Neural progenitor cell (in vitro differentiated cells): ENCODE measurements at regions not wholly inside any gene's neighbourhood (a gene's known extent, or its start where the extent isn't known, plus 50 kb on each side); places are given as distances from the start of the nearest gene placed in this dataset.

ENCODE experiments used
- DNase-seq: peaks from one replicate; pipeline ENCODE4 v3.0.0-alpha.2; 2016; ENCODE audit warnings: low spot score
- H2AFZ ChIP-seq: fragments of 200-600 bp; sonication (generic); replicated peaks from 2 replicates; pipeline ENCODE4 v1.6.1; 2016; ENCODE audit warnings: antibody characterized with exemption
- H3F3A ChIP-seq: fragments of 200-600 bp; sonication (generic); 2 replicates; pipeline ENCODE4 v1.6.1; 2016; ENCODE audit warnings: antibody characterized with exemption, low read depth
- H3K27ac ChIP-seq: fragments of 200-600 bp; sonication (generic); 2 replicates; pipeline ENCODE4 v1.5.1; 2016; ENCODE audit warnings: mild to moderate bottlenecking
- H3K27me3 ChIP-seq: fragments of 200-600 bp; sonication (generic); 2 replicates; pipeline ENCODE4 v1.6.1; 2016; ENCODE audit warnings: mild to moderate bottlenecking, moderate library complexity
- H3K36me3 ChIP-seq: fragments of 200-600 bp; sonication (generic); 2 replicates; pipeline ENCODE4 v1.5.1; 2016
- H3K4me1 ChIP-seq: fragments of 200-600 bp; sonication (generic); 2 replicates; pipeline ENCODE4 v1.6.1; 2016; ENCODE audit warnings: mixed run types
- H3K4me2 ChIP-seq: fragments of 200-600 bp; sonication (generic); 2 replicates; pipeline ENCODE4 v1.6.1; 2016
- H3K4me3 ChIP-seq: fragments of 200-600 bp; sonication (generic); 2 replicates; pipeline ENCODE4 v1.5.1; 2016
- H3K79me2 ChIP-seq: fragments of 200-600 bp; sonication (generic); 2 replicates; pipeline ENCODE4 v1.6.1; 2016; ENCODE audit warnings: low read depth
- H3K9ac ChIP-seq: fragments of 200-600 bp; sonication (generic); 2 replicates; pipeline ENCODE4 v1.6.1; 2016
- H3K9me3 ChIP-seq: fragments of 200-600 bp; sonication (generic); 2 replicates; pipeline ENCODE4 v1.5.1; 2016; ENCODE audit warnings: low read depth
- H4K20me1 ChIP-seq: fragments of 200-600 bp; sonication (generic); 2 replicates; pipeline ENCODE4 v1.6.1; 2016; ENCODE audit warnings: low read depth
- H3K27ac Mint-ChIP-seq: 3 replicates; pipeline ENCODE4 v1.8.0; 2021; ENCODE audit warnings: mixed read lengths
- H3K27me3 Mint-ChIP-seq: 2 replicates; pipeline ENCODE4 v1.8.0; 2022; ENCODE audit warnings: low read depth, mild to moderate bottlenecking, inconsistent platforms, moderate library complexity, mixed read lengths; ENCODE audit not compliant: insufficient read depth
- H3K36me3 Mint-ChIP-seq: 3 replicates; pipeline ENCODE4 v1.8.0; 2021; ENCODE audit warnings: mixed read lengths
- H3K4me1 Mint-ChIP-seq: 3 replicates; pipeline ENCODE4 v1.8.0; 2021; ENCODE audit warnings: mixed read lengths
- H3K4me3 Mint-ChIP-seq: 3 replicates; pipeline ENCODE4 v1.8.0; 2021; ENCODE audit warnings: mild to moderate bottlenecking, moderate library complexity, mixed read lengths
- H3K9me3 Mint-ChIP-seq: 3 replicates; pipeline ENCODE4 v1.8.0; 2020; ENCODE audit warnings: mixed read lengths
- EZH2 ChIP-seq: fragments of 200-600 bp; sonication (generic); IDR thresholded peaks from 2 replicates; pipeline ENCODE4 v1.6.1; 2017; ENCODE audit warnings: antibody characterized with exemption, mild to moderate bottlenecking, moderate library complexity
- EZH2phosphoT487 ChIP-seq: fragments of 200-600 bp; sonication (generic); IDR thresholded peaks from 2 replicates; pipeline ENCODE4 v1.6.1; 2017; ENCODE audit warnings: antibody characterized with exemption
- TF ChIP-seq, protein P1 (sequence below): fragments of 200-600 bp; sonication (generic); IDR thresholded peaks from 2 replicates; pipeline ENCODE4 v1.5.1; 2017; ENCODE audit warnings: antibody characterized with exemption, mild to moderate bottlenecking

DNA sequence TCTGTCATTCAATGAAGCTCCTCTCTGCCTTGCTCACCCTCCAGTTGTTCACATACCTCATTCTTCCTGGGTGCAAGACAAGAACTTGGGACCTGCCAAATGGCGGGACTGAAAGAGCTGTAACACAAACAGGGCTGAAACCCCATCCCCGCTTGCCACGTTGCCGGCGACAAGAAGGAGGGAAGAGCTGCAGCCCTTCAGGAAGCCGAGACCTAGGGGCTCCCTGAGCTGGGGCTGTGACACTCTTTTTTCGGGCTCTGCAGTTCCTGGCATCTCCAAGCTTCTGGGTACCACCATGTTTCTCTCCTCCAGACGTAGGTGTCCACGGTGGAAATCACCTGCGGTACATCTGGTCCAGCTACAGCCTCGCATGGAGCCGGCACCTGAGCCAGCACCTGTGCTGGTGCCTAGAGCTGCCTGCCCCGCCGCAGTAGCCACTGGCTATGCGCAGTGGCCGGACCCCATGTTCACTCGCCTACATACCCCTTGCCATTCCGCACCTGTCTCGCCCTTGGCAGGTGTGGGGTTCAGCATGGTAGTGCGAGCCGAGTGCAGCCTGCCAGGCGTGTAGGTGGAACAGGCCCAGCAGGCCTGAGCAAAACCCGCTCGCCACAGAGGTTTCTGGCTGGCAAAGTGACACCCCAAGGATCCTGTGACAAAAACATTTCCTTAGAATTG is 367.0 kb upstream of the NEGR1 start:
- Histone ChIP-seq H3K9ac (no peak overlapping the region), H2AFZ (no peak overlapping the region), H3K27ac (no peak overlapping the region), H3K4me1 (peaks cover 4% of the 10 kb centered on the region), H3K4me3 (no peak overlapping the region), H3K4me2 (no peak overlapping the region), H3F3A (no peaks in the 10 kb centered on the region), H3K9me3 (no peaks in the 10 kb centered on the region), H3K36me3 (no peaks in the 10 kb centered on the region), H4K20me1 (no peaks in the 10 kb centered on the region), H3K79me2 (no peaks in the 10 kb centered on the region), H3K27me3 (no peaks in the 10 kb centered on the region)
- Mint-ChIP-seq H3K36me3 (no peaks in the 10 kb centered on the region), H3K9me3 (no peaks in the 10 kb centered on the region), H3K27me3 (no peaks in the 10 kb centered on the region), H3K4me3 (no peak overlapping the region), H3K4me1 (no peaks in the 10 kb centered on the region), H3K27ac (no peak overlapping the region)
- TF ChIP-seq EZH2phosphoT487 (no peak), EZH2 (no peak)
- TF ChIP-seq, protein P1, sequence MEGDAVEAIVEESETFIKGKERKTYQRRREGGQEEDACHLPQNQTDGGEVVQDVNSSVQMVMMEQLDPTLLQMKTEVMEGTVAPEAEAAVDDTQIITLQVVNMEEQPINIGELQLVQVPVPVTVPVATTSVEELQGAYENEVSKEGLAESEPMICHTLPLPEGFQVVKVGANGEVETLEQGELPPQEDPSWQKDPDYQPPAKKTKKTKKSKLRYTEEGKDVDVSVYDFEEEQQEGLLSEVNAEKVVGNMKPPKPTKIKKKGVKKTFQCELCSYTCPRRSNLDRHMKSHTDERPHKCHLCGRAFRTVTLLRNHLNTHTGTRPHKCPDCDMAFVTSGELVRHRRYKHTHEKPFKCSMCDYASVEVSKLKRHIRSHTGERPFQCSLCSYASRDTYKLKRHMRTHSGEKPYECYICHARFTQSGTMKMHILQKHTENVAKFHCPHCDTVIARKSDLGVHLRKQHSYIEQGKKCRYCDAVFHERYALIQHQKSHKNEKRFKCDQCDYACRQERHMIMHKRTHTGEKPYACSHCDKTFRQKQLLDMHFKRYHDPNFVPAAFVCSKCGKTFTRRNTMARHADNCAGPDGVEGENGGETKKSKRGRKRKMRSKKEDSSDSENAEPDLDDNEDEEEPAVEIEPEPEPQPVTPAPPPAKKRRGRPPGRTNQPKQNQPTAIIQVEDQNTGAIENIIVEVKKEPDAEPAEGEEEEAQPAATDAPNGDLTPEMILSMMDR: no peak
- DNase-seq: no peak

DNA sequence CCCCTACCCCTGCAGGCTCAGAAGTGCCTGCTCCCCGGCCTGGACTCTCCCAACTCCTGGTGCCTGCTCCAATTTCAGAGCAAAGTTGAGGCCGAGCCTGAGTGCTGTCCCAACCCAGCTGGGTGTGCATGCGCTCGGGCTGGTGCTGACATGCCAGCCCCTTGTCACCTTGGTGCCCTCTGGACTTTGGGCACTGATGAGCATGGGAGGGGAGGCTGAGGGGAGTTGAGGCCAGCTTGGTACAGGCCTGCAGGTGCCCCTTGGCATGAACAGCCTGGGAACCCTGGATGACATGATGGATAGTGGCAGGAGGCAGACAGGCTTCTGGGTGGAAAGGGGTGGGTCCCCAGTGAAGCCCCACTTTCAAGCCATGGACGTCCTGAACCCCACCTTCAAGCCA is 366.1 kb upstream of the NEGR1 start:
- Mint-ChIP-seq H3K4me3 (no peak overlapping the region), H3K36me3 (no peaks in the 10 kb centered on the region), H3K27ac (no peak overlapping the region), H3K27me3 (no peaks in the 10 kb centered on the region), H3K4me1 (no peaks in the 10 kb centered on the region), H3K9me3 (no peaks in the 10 kb centered on the region)
- TF ChIP-seq, protein P1: no peak
- TF ChIP-seq EZH2phosphoT487 (no peak), EZH2 (no peak)
- Histone ChIP-seq H3K27me3 (no peaks in the 10 kb centered on the region), H3K27ac (no peak overlapping the region), H3K4me1 (peaks cover 4% of the 10 kb centered on the region), H3F3A (no peaks in the 10 kb centered on the region), H3K4me3 (no peak overlapping the region), H3K9me3 (no peaks in the 10 kb centered on the region), H2AFZ (no peak overlapping the region), H3K36me3 (no peaks in the 10 kb centered on the region), H3K79me2 (no peaks in the 10 kb centered on the region), H4K20me1 (no peaks in the 10 kb centered on the region), H3K4me2 (no peak overlapping the region), H3K9ac (no peak overlapping the region)
- DNase-seq: no peak

DNA sequence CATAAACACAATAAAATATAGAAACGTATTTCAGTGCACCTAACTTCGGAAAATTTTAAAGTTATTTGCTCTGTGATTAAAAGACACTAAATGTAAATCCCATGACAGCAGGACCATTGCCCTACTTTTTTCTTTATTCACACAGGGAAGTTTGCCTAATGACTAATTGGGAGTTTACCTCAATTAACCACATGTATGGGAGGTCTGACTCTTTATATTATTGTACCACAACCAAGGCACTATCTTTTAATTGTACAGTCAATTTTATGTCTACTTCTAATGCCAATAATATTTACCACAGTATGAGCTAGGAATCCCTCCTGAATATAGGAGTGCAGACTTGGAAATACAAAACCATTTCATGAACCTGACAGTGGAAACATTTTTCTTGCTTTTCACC is 360.8 kb upstream of the NEGR1 start:
- Histone ChIP-seq H3K4me3 (no peak overlapping the region), H3K9ac (no peak overlapping the region), H3K27ac (no peak overlapping the region), H3F3A (no peaks in the 10 kb centered on the region), H2AFZ (no peak overlapping the region), H3K4me1 (peaks cover 10% of the 10 kb centered on the region), H3K36me3 (no peaks in the 10 kb centered on the region), H3K27me3 (no peaks in the 10 kb centered on the region), H3K4me2 (no peak overlapping the region), H3K79me2 (no peaks in the 10 kb centered on the region), H4K20me1 (no peaks in the 10 kb centered on the region), H3K9me3 (no peaks in the 10 kb centered on the region)
- TF ChIP-seq EZH2phosphoT487: no peak
- TF ChIP-seq, protein P1: no peak
- TF ChIP-seq EZH2: no peak
- Mint-ChIP-seq H3K4me1 (peaks cover under 1% of the 10 kb centered on the region), H3K27me3 (no peaks in the 10 kb centered on the region), H3K36me3 (no peaks in the 10 kb centered on the region), H3K9me3 (peaks cover 2% of the 10 kb centered on the region), H3K4me3 (no peak overlapping the region), H3K27ac (no peak overlapping the region)
- DNase-seq: no peak
